HFFc6 (cell line): ENCODE measurements at regions not wholly inside any gene's neighbourhood (a gene's known extent, or its start where the extent isn't known, plus 50 kb on each side); places are given as distances from the start of the nearest gene placed in this dataset.

ENCODE experiments used
- DNase-seq: peaks from one replicate; pipeline ENCODE4 v3.0.0-alpha.2; 2018
- H3K27ac Mint-ChIP-seq: 2 replicates; pipeline ENCODE4 v1.8.0; 2020; ENCODE audit warnings: mild to moderate bottlenecking, mixed read lengths
- H3K27me3 Mint-ChIP-seq: 2 replicates; pipeline ENCODE4 v1.8.0; 2021; ENCODE audit warnings: mild to moderate bottlenecking, moderate library complexity, mixed read lengths; ENCODE audit not compliant: insufficient read depth
- H3K36me3 Mint-ChIP-seq: 2 replicates; pipeline ENCODE4 v1.8.0; 2021; ENCODE audit warnings: low read depth, mixed read lengths
- H3K4me1 Mint-ChIP-seq: 2 replicates; pipeline ENCODE4 v1.8.0; 2020; ENCODE audit warnings: low read depth, mixed read lengths
- H3K4me3 Mint-ChIP-seq: 2 replicates; pipeline ENCODE4 v1.8.0; 2020; ENCODE audit warnings: mild to moderate bottlenecking, moderate library complexity, mixed read lengths
- H3K9me3 Mint-ChIP-seq: 2 replicates; pipeline ENCODE4 v1.8.0; 2020; ENCODE audit warnings: mild to moderate bottlenecking, mixed read lengths
- CTCF ChIP-seq: fragments of 200-600 bp; sonication (generic); IDR thresholded peaks from 2 replicates; pipeline ENCODE4 v1.5.0; 2021; ENCODE audit warnings: antibody characterized with exemption, mild to moderate bottlenecking

GRCh38 chr1:168801032-168801745 lies 72.2 kb upstream of the DPT start:
- no peak for TF ChIP-seq CTCF
- no peaks in the 10 kb centered on the region for H3K4me1 Mint-ChIP-seq
- DNase-seq, result no peak
- H3K27me3 Mint-ChIP-seq, result no peaks in the 10 kb centered on the region
- H3K4me3 Mint-ChIP-seq, result no peak overlapping the region
- H3K9me3 Mint-ChIP-seq, result peaks cover 5% of the 10 kb centered on the region
- H3K36me3 Mint-ChIP-seq, result no peaks in the 10 kb centered on the region
- H3K27ac Mint-ChIP-seq, result no peak overlapping the region

GRCh38 chr1:168803806-168804510 lies 75.0 kb upstream of the DPT start:
- Mint-ChIP-seq H3K36me3 (no peaks in the 10 kb centered on the region), H3K9me3 (peaks cover 4% of the 10 kb centered on the region), H3K27ac (no peak overlapping the region), H3K4me1 (no peaks in the 10 kb centered on the region), H3K4me3 (no peak overlapping the region), H3K27me3 (no peaks in the 10 kb centered on the region)
- TF ChIP-seq CTCF, result no peak
- no peak for DNase-seq

- H3K36me3 Mint-ChIP-seq, result no peaks in the 10 kb centered on the region
- no peak overlapping the region for H3K27ac Mint-ChIP-seq
- H3K4me3 Mint-ChIP-seq, result no peak overlapping the region
- no peak for TF ChIP-seq CTCF
- H3K27me3 Mint-ChIP-seq, result no peaks in the 10 kb centered on the region
- H3K4me1 Mint-ChIP-seq, result no peaks in the 10 kb centered on the region
- peaks cover 10% of the 10 kb centered on the region for H3K9me3 Mint-ChIP-seq
- no peak for DNase-seq
Measured at GRCh38 chr1:168806952-168807351, 77.9 kb upstream of the DPT start.

- Mint-ChIP-seq H3K36me3 (no peaks in the 10 kb centered on the region), H3K27ac (no peak overlapping the region), H3K27me3 (no peaks in the 10 kb centered on the region; the same call in 1 of the 2 replicates), H3K4me1 (no peaks in the 10 kb centered on the region), H3K4me3 (no peak overlapping the region), H3K9me3 (peaks cover 21% of the 10 kb centered on the region)
- DNase-seq, result no peak
- TF ChIP-seq CTCF, result no peak
Measured at GRCh38 chr1:168811176-168811575, 82.2 kb upstream of the DPT start.

- TF ChIP-seq CTCF, result no peak
- DNase-seq, result no peak
- H3K4me3 Mint-ChIP-seq, result no peak overlapping the region
- H3K27ac Mint-ChIP-seq, result no peak overlapping the region
- H3K9me3 Mint-ChIP-seq, result peaks cover 29% of the 10 kb centered on the region
- no peaks in the 10 kb centered on the region for H3K36me3 Mint-ChIP-seq
- H3K27me3 Mint-ChIP-seq, result no peaks in the 10 kb centered on the region; the same call in none of the 2 replicates
- no peaks in the 10 kb centered on the region for H3K4me1 Mint-ChIP-seq
Measured at GRCh38 chr1:168819668-168820067, 90.7 kb upstream of the DPT start.
